Vagina (tissue), 2 donors: ENCODE measurements at regions not wholly inside any gene's neighbourhood (a gene's known extent, or its start where the extent isn't known, plus 50 kb on each side); places are given as distances from the start of the nearest gene placed in this dataset.
"Not testable (repeated sequence)": the region's sequence is repeated elsewhere in the genome, so short reads cannot be mapped to it uniquely, and the experiment has no call there.

Source experiments
- DNase-seq, 2 donors: peaks; one replicate each; pipeline ENCODE4 v3.0.0-alpha.2; 2017; ENCODE audit errors: extremely low spot score in 2 of 2
- H3K27ac ChIP-seq: fragments of 200-600 bp; sonication (generic); one replicate; pipeline ENCODE4 v1.5.1; 2019
- H3K27me3 ChIP-seq: fragments of 200-600 bp; sonication (generic); one replicate; pipeline ENCODE4 v1.5.1; 2019
- H3K36me3 ChIP-seq, 2 donors: fragments of 200-600 bp; sonication (generic); one replicate each; pipeline ENCODE4 v1.5.1; 2017 to 2019
- H3K4me1 ChIP-seq: fragments of 200-600 bp; sonication (generic); one replicate; pipeline ENCODE4 v1.5.1; 2019
- H3K4me3 ChIP-seq, 2 donors: fragments of 200-600 bp; sonication (generic); 1 replicate in 1 of 2; 2 replicates in 1 of 2; pipeline ENCODE4 v1.5.1; 2016 to 2019
- H3K9me3 ChIP-seq: fragments of 200-600 bp; sonication (generic); one replicate; pipeline ENCODE4 v1.5.1; 2019
- POLR2A ChIP-seq, 2 donors: fragments of 450-650 bp; IDR thresholded peaks; one replicate each; pipeline ENCODE4 v1.6.1; 2017; ENCODE audit warnings: antibody characterized with exemption in 2 of 2, mild to moderate bottlenecking in 2 of 2, moderate library complexity in 2 of 2
- POLR2AphosphoS5 ChIP-seq, 2 donors: sonication (generic); formaldehyde crosslinking; IDR thresholded peaks; one replicate each; pipeline ENCODE4 v1.9.0; 2017; ENCODE audit warnings: antibody characterized with exemption in 2 of 2, mild to moderate bottlenecking in 2 of 2, low read depth in 1 of 2; ENCODE audit not compliant: insufficient read depth in 1 of 2
- intact Hi-C: fragments of 100-400 bp; cut with DNase I; formaldehyde crosslinking; loops from one replicate; pipeline ENCODE4 v1.15.1; 2023
- TF ChIP-seq, protein P1 (sequence below), 3 experiments: fragments of 450-650 bp in 2 of 3; fragments of 200-600 bp in 1 of 3; sonication (generic) in 1 of 3; IDR thresholded peaks; one replicate each; pipeline ENCODE4 v1.5.1; 2017 to 2019; ENCODE audit warnings: antibody characterized with exemption in 3 of 3, mild to moderate bottlenecking in 2 of 3, moderate library complexity in 2 of 3

- intact Hi-C loops, result no loop called here
- no peak overlapping the region for H3K27ac ChIP-seq
- TF ChIP-seq, protein P1, sequence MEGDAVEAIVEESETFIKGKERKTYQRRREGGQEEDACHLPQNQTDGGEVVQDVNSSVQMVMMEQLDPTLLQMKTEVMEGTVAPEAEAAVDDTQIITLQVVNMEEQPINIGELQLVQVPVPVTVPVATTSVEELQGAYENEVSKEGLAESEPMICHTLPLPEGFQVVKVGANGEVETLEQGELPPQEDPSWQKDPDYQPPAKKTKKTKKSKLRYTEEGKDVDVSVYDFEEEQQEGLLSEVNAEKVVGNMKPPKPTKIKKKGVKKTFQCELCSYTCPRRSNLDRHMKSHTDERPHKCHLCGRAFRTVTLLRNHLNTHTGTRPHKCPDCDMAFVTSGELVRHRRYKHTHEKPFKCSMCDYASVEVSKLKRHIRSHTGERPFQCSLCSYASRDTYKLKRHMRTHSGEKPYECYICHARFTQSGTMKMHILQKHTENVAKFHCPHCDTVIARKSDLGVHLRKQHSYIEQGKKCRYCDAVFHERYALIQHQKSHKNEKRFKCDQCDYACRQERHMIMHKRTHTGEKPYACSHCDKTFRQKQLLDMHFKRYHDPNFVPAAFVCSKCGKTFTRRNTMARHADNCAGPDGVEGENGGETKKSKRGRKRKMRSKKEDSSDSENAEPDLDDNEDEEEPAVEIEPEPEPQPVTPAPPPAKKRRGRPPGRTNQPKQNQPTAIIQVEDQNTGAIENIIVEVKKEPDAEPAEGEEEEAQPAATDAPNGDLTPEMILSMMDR (IDR thresholded peaks at IDR 0.05), result no peak
- TF ChIP-seq POLR2AphosphoS5 (IDR thresholded peaks at IDR 0.05; ENCODE audit: insufficient read depth in 1 of 2, low read depth in 1 of 2) (no peak), POLR2A (IDR thresholded peaks at IDR 0.05) (no peak)
These were observed 765.4 kb upstream of the SPRY2 start for GRCh38 chr13:81106348-81106747.

DNA sequence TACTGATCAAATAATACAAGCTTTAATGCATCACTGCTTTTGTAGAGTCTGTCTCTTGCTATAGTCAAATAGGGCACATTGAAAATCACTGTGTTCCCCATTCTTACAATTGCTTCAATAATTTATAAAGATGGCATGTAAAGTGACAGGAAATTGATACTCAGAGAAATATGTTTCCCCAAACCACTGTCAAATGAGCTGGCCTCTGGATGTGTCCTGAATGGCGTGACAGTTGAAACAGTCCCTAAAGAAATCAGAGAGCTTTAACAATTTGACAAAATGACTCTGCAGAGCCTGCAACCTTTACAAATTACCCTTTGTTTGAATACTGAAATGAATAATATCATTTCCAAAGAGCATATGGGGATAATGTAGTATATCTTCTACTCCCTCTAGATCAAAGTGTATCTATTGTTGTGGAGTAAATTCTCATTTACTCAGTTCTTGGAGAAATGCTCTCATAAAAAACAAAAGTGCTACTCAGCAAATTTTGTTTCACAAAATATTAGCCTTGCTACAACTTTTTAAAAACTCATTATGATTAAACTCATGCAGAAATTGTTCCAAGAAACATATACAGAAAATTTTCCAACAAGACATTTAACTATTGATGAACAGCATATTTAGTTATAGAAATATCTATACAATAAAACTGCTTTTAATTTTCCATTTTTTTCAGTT, 763.2 kb upstream of the SPRY2 start:
- Histone ChIP-seq H3K27ac (no peak overlapping the region), H3K27me3 (no peaks in the 10 kb centered on the region), H3K9me3 (no peaks in the 10 kb centered on the region), H3K4me1 (no peaks in the 10 kb centered on the region), H3K36me3 (no peaks in the 10 kb centered on the region), H3K4me3 (no peak overlapping the region)
- no peak for DNase-seq
- intact Hi-C loops, result no loop called here
- TF ChIP-seq POLR2A (IDR thresholded peaks at IDR 0.05) (no peak), POLR2AphosphoS5 (IDR thresholded peaks at IDR 0.05; ENCODE audit: insufficient read depth in 1 of 2, low read depth in 1 of 2) (no peak)
- TF ChIP-seq, protein P1 (IDR thresholded peaks at IDR 0.05), result no peak

More at GRCh38 chr13:81106348-81106747, 765.4 kb upstream of the SPRY2 start:
- no peak for DNase-seq
- no peak overlapping the region for H3K4me3 ChIP-seq
- H3K4me1 ChIP-seq, result no peaks in the 10 kb centered on the region
- H3K36me3 ChIP-seq, result no peaks in the 10 kb centered on the region
- no peaks in the 10 kb centered on the region for H3K27me3 ChIP-seq
- no peaks in the 10 kb centered on the region for H3K9me3 ChIP-seq

GRCh38 chr13:81102066-81102465, 761.1 kb upstream of the SPRY2 start:
- H3K4me1 ChIP-seq, H3K27me3 ChIP-seq, intact Hi-C loops, H3K36me3 ChIP-seq, H3K9me3 ChIP-seq, DNase-seq, H3K27ac ChIP-seq, H3K4me3 ChIP-seq: not testable (repeated sequence)

GRCh38 chr13:81089371-81090157, 748.6 kb upstream of the SPRY2 start:
- no peak for DNase-seq
- Histone ChIP-seq H3K27me3 (no peaks in the 10 kb centered on the region), H3K9me3 (no peaks in the 10 kb centered on the region), H3K4me1 (no peaks in the 10 kb centered on the region), H3K36me3 (no peaks in the 10 kb centered on the region), H3K27ac (no peak overlapping the region), H3K4me3 (no peak overlapping the region)
- intact Hi-C loops, result no loop called here
- TF ChIP-seq, protein P1 (IDR thresholded peaks at IDR 0.05), result no peak
- TF ChIP-seq POLR2A (IDR thresholded peaks at IDR 0.05) (no peak), POLR2AphosphoS5 (IDR thresholded peaks at IDR 0.05; ENCODE audit: insufficient read depth in 1 of 2, low read depth in 1 of 2) (no peak)

- no peaks in the 10 kb centered on the region for H3K4me1 ChIP-seq
- no peaks in the 10 kb centered on the region for H3K36me3 ChIP-seq
- intact Hi-C loops, result no loop called here
- no peak for DNase-seq
- H3K27ac ChIP-seq, result no peak overlapping the region
- H3K27me3 ChIP-seq, result no peaks in the 10 kb centered on the region
- no peaks in the 10 kb centered on the region for H3K9me3 ChIP-seq
- TF ChIP-seq POLR2AphosphoS5 (IDR thresholded peaks at IDR 0.05; ENCODE audit: insufficient read depth in 1 of 2, low read depth in 1 of 2) (no peak), POLR2A (IDR thresholded peaks at IDR 0.05) (no peak)
- TF ChIP-seq, protein P1 (IDR thresholded peaks at IDR 0.05), result no peak
- H3K4me3 ChIP-seq, result no peak overlapping the region
These were observed 740.1 kb upstream of the SPRY2 start for GRCh38 chr13:81080911-81081454.
